Thoracic aorta (tissue), 2 donors: ENCODE measurements at regions not wholly inside any gene's neighbourhood (a gene's known extent, or its start where the extent isn't known, plus 50 kb on each side); places are given as distances from the start of the nearest gene placed in this dataset.
"Not testable (repeated sequence)": the region's sequence is repeated elsewhere in the genome, so short reads cannot be mapped to it uniquely, and the experiment has no call there.

Experiments
- ATAC-seq: fragments of 150-250 bp; one replicate; pipeline ENCODE4 v1.8.0; 2017; ENCODE audit warnings: low read depth; ENCODE audit not compliant: insufficient number of reproducible peaks, low FRiP score
- DNase-seq: peaks from one replicate; pipeline ENCODE4 v3.0.0-alpha.2; 2020; ENCODE audit warnings: low spot score
- H3K27ac ChIP-seq, 2 donors: fragments of 200-600 bp; sonication (generic); 1 replicate in 1 of 2; 2 replicates in 1 of 2; pipeline ENCODE4 v1.5.1; 2016; ENCODE audit warnings: mild to moderate bottlenecking in 2 of 2, moderate library complexity in 2 of 2
- H3K27me3 ChIP-seq: fragments of 200-600 bp; sonication (generic); replicated peaks from 2 replicates; pipeline ENCODE4 v1.6.0; 2016; ENCODE audit warnings: mild to moderate bottlenecking; ENCODE audit not compliant: insufficient read depth
- H3K36me3 ChIP-seq: fragments of 200-600 bp; sonication (generic); one replicate; pipeline ENCODE4 v1.5.1; 2016
- H3K4me1 ChIP-seq, 2 donors: fragments of 200-600 bp; sonication (generic); 1 replicate in 1 of 2; 2 replicates in 1 of 2; pipeline versions ENCODE4 v1.5.1 to v1.6.0; 2016; ENCODE audit warnings: low read depth in 2 of 2, mild to moderate bottlenecking in 1 of 2; ENCODE audit not compliant: control insufficient read depth in 1 of 2
- H3K4me3 ChIP-seq: fragments of 200-600 bp; sonication (generic); 2 replicates; pipeline ENCODE4 v1.5.1; 2016; ENCODE audit warnings: mild to moderate bottlenecking
- H3K9me3 ChIP-seq: fragments of 200-600 bp; sonication (generic); 2 replicates; pipeline ENCODE4 v1.5.1; 2016
- CTCF ChIP-seq: fragments of 200-600 bp; sonication (generic); IDR thresholded peaks from one replicate; pipeline ENCODE4 v1.5.1; 2019; ENCODE audit warnings: antibody characterized with exemption

GRCh38 chr20:29326376-29327070, 1930.9 kb upstream of the DEFB115 start:
- H3K27ac ChIP-seq: no peak overlapping the region
- no peaks in the 10 kb centered on the region for H3K27me3 ChIP-seq
- no peaks in the 10 kb centered on the region for H3K4me1 ChIP-seq
- no peak overlapping the region for H3K4me3 ChIP-seq
- no peaks in the 10 kb centered on the region for H3K9me3 ChIP-seq
- no peak for TF ChIP-seq CTCF
- peak; percentile 43 for ATAC-seq
- no peaks in the 10 kb centered on the region for H3K36me3 ChIP-seq
- no peak for DNase-seq

GRCh38 chr20:29327600-29328420, 1929.7 kb upstream of the DEFB115 start:
- H3K9me3 ChIP-seq, H3K4me3 ChIP-seq, DNase-seq, H3K27ac ChIP-seq, ATAC-seq, H3K27me3 ChIP-seq, H3K36me3 ChIP-seq, H3K4me1 ChIP-seq: not testable (repeated sequence)
- TF ChIP-seq CTCF: peak; percentile 36

- not testable (repeated sequence) for H3K27ac ChIP-seq, H3K4me1 ChIP-seq, H3K27me3 ChIP-seq, H3K36me3 ChIP-seq, H3K9me3 ChIP-seq, DNase-seq, ATAC-seq, H3K4me3 ChIP-seq
These were observed 1926.9 kb upstream of the DEFB115 start for GRCh38 chr20:29330429-29331115.

GRCh38 chr20:29349836-29350235, 1907.6 kb upstream of the DEFB115 start:
- no peaks in the 10 kb centered on the region for H3K4me1 ChIP-seq
- H3K27me3 ChIP-seq: no peaks in the 10 kb centered on the region
- no peak overlapping the region for H3K27ac ChIP-seq
- no peak for ATAC-seq
- no peaks in the 10 kb centered on the region for H3K9me3 ChIP-seq
- no peaks in the 10 kb centered on the region for H3K36me3 ChIP-seq
- no peak for DNase-seq
- H3K4me3 ChIP-seq: no peak overlapping the region
- TF ChIP-seq CTCF: no peak

GRCh38 chr20:29375937-29376336, 1881.5 kb upstream of the DEFB115 start:
- not testable (repeated sequence) for H3K4me1 ChIP-seq, H3K36me3 ChIP-seq, H3K9me3 ChIP-seq, H3K27me3 ChIP-seq, ATAC-seq, H3K4me3 ChIP-seq, DNase-seq, H3K27ac ChIP-seq

GRCh38 chr20:29392853-29393252, 1864.6 kb upstream of the DEFB115 start:
- H3K36me3 ChIP-seq, H3K27ac ChIP-seq, H3K9me3 ChIP-seq, H3K27me3 ChIP-seq, ATAC-seq, DNase-seq, H3K4me3 ChIP-seq, H3K4me1 ChIP-seq: not testable (repeated sequence)
